ENCODE measurements at regions not wholly inside any gene's neighbourhood (a gene's known extent, or its start where the extent isn't known, plus 50 kb on each side); places are given as distances from the start of the nearest gene placed in this dataset.

DNA sequence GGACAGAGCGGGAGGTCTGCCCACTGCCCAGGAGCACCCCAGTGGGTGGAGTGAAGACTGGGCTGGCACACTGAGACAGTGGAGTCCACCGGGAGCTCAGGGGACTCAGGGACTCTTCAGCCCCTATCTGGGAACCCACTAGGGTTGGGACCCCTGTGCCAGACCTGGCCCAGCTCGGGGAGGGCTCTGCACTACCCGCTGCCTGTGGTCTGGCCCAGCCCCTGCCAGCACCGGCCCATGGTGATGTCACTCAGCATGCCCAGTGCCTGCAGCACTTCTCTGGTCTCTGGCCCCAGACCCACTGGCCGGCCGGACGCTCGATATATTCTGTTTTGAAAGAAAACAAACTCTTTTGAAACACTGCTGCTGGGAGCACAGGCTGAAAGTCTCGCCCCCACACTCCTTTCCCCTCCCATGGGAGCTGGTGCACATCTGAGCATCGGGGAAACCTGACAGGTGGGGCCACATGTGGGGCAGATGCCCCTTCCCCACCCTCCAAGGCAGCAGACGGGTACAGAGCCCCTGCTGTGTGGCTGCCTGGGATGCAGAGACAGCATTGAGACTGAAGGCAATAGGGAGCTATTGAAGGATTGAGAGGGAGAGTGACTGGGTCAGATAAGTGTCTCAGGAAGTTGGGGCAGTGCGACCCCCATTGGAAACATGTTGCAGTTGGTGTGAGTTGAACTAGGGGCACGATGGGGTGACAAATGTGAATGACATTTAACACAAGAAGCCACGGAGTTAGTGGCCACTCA lies 62.9 kb downstream of the MYEOV start:
- TF ChIP-seq, protein P1, sequence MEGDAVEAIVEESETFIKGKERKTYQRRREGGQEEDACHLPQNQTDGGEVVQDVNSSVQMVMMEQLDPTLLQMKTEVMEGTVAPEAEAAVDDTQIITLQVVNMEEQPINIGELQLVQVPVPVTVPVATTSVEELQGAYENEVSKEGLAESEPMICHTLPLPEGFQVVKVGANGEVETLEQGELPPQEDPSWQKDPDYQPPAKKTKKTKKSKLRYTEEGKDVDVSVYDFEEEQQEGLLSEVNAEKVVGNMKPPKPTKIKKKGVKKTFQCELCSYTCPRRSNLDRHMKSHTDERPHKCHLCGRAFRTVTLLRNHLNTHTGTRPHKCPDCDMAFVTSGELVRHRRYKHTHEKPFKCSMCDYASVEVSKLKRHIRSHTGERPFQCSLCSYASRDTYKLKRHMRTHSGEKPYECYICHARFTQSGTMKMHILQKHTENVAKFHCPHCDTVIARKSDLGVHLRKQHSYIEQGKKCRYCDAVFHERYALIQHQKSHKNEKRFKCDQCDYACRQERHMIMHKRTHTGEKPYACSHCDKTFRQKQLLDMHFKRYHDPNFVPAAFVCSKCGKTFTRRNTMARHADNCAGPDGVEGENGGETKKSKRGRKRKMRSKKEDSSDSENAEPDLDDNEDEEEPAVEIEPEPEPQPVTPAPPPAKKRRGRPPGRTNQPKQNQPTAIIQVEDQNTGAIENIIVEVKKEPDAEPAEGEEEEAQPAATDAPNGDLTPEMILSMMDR (IDR thresholded peaks at IDR 0.05): no peak
- TF ChIP-seq POLR2A (IDR thresholded peaks at IDR 0.05) (no peak), POLR2AphosphoS5 (IDR thresholded peaks at IDR 0.05) (no peak)

Data from prostate gland (tissue), 2 donors.